ENCODE measurements at regions not wholly inside any gene's neighbourhood (a gene's known extent, or its start where the extent isn't known, plus 50 kb on each side); places are given as distances from the start of the nearest gene placed in this dataset.
A peak's percentile ranks its signal among the peaks of the same experiment; 100 is the strongest.

GRCh38 chr6:81621816-81622395 lies 130.6 kb downstream of the TENT5A start:
- Histone ChIP-seq H3K36me3 (no peaks in the 10 kb centered on the region), H3K27ac (no peak overlapping the region), H3K4me3 (no peak overlapping the region), H3K4me1 (peaks cover 0 to 3% (median 0%) of the 10 kb centered on the region in 9 donors), H3K27me3 (no peaks in the 10 kb centered on the region), H3K9me3 (no peaks in the 10 kb centered on the region)
- no peak for TF ChIP-seq CTCF (IDR thresholded peaks at IDR 0.05)
- WGBS, 2 donors, result 81 to 89% methylated on average over 2 of the region's 2 CpGs
- DNase-seq (no peak), ATAC-seq (no peak)
- intact Hi-C loops (cut with DNase I), result no loop called here

GRCh38 chr6:81614292-81614691 lies 138.2 kb downstream of the TENT5A start:
- WGBS, 2 donors, result 20 to 32% methylated on average over 1 of the region's 1 CpG
- intact Hi-C loops (cut with DNase I), result no loop called here
- peaks cover 0 to 17% (median 9%) of the 10 kb centered on the region in 9 donors for H3K4me1 ChIP-seq
- H3K27ac ChIP-seq, result peak overlapping the region in 6 of 10 donors; percentile 31 to 77 (median 53)
- no peaks in the 10 kb centered on the region for H3K36me3 ChIP-seq
- no peaks in the 10 kb centered on the region for H3K27me3 ChIP-seq
- no peak for TF ChIP-seq CTCF (IDR thresholded peaks at IDR 0.05)
- no peak overlapping the region for H3K4me3 ChIP-seq
- ATAC-seq, result peak in 5 of 8 donors; percentile 35 to 89 (median 74)
- peak in 1 of 2 donors; percentile 9 for DNase-seq
- no peaks in the 10 kb centered on the region for H3K9me3 ChIP-seq

GRCh38 chr6:81613606-81614005 lies 138.9 kb downstream of the TENT5A start:
- Histone ChIP-seq H3K27ac (peak overlapping the region in 6 of 10 donors; percentile 31 to 77 (median 53)), H3K9me3 (no peaks in the 10 kb centered on the region), H3K4me1 (peaks cover 0 to 17% (median 9%) of the 10 kb centered on the region in 9 donors), H3K27me3 (no peaks in the 10 kb centered on the region), H3K36me3 (no peaks in the 10 kb centered on the region), H3K4me3 (no peak overlapping the region)
- intact Hi-C loops (cut with DNase I), result no loop called here
- no peak for DNase-seq
- peak in 6 of 8 donors; percentile 55 to 86 (median 64) for ATAC-seq
- WGBS, 2 donors, result 34 to 53% methylated on average over 1 of the region's 1 CpG
- TF ChIP-seq CTCF (IDR thresholded peaks at IDR 0.05), result no peak

GRCh38 chr6:81612136-81612535 lies 140.3 kb downstream of the TENT5A start:
- Histone ChIP-seq H3K27me3 (no peaks in the 10 kb centered on the region), H3K27ac (no peak overlapping the region), H3K36me3 (no peaks in the 10 kb centered on the region), H3K4me1 (peaks cover 0 to 17% (median 10%) of the 10 kb centered on the region in 9 donors), H3K4me3 (no peak overlapping the region), H3K9me3 (no peaks in the 10 kb centered on the region)
- DNase-seq (no peak), ATAC-seq (no peak)
- whole genome bisulfite sequencing, 2 donors, result 85 to 88% methylated on average over 4 of the region's 4 CpGs
- intact Hi-C loops (cut with DNase I), result no loop called here
- no peak for TF ChIP-seq CTCF (IDR thresholded peaks at IDR 0.05)
